ENCODE measurements at regions not wholly inside any gene's neighbourhood (a gene's known extent, or its start where the extent isn't known, plus 50 kb on each side); places are given as distances from the start of the nearest gene placed in this dataset.

GRCh38 chr20:11128721-11129120 lies 454.9 kb upstream of the JAG1 start:
- Histone ChIP-seq H3K4me2 (ENCODE audit: low read length) (no peak overlapping the region), H3K9me3 (ENCODE audit: low read length) (no peaks in the 10 kb centered on the region), H2AFZ (ENCODE audit: low read length) (no peak overlapping the region), H3K27ac (ENCODE audit: low read depth, low read length, poor library complexity, severe bottlenecking) (no peak overlapping the region), H3K4me3 (ENCODE audit: low read depth, low read length, poor library complexity, severe bottlenecking) (no peak overlapping the region), H3K9me2 (ENCODE audit: insufficient read depth, low read length) (no peaks in the 10 kb centered on the region), H4K20me1 (ENCODE audit: insufficient read depth, low read length) (no peaks in the 10 kb centered on the region), H3K36me3 (ENCODE audit: insufficient read depth, low read length) (no peaks in the 10 kb centered on the region), H3K4me1 (ENCODE audit: insufficient read depth, low read length, poor library complexity, severe bottlenecking) (no peaks in the 10 kb centered on the region), H3K79me2 (ENCODE audit: insufficient read depth, low read depth, low read length) (no peaks in the 10 kb centered on the region)
- intact Hi-C loops (cut with micrococcal nuclease; ENCODE audit: unreplicated experiment): no loop called here
- ChIA-PET POLR2A (interaction anchor here (0.6 kb wide), 1 partner anchor 737 kb away, joined by 3 read pairs; no protein-coding TSS in a partner anchor), CTCF (ENCODE audit: unreplicated experiment) (no interaction called here)
- DNase-seq (ENCODE audit: low spot score): no peak
- TF ChIP-seq CTCF (conservative IDR thresholded peaks at IDR 0.05; ENCODE audit: low read length) (no peak), EZH2phosphoT487 (IDR thresholded peaks at IDR 0.05; ENCODE audit: borderline replicate concordance, low read depth, low read length) (no peak)
- BruUV-seq (replicated peaks): no TSS peak

GRCh38 chr20:11130554-11131166 lies 456.9 kb upstream of the JAG1 start:
- DNase-seq (ENCODE audit: low spot score): no peak
- no TSS peak for BruUV-seq (replicated peaks)
- Histone ChIP-seq H2AFZ (ENCODE audit: low read length) (no peak overlapping the region), H3K4me3 (ENCODE audit: low read depth, low read length, poor library complexity, severe bottlenecking) (no peak overlapping the region), H3K4me2 (ENCODE audit: low read length) (no peak overlapping the region), H4K20me1 (ENCODE audit: insufficient read depth, low read length) (no peaks in the 10 kb centered on the region), H3K9me3 (ENCODE audit: low read length) (no peaks in the 10 kb centered on the region), H3K9me2 (ENCODE audit: insufficient read depth, low read length) (no peaks in the 10 kb centered on the region), H3K79me2 (ENCODE audit: insufficient read depth, low read depth, low read length) (no peaks in the 10 kb centered on the region), H3K4me1 (ENCODE audit: insufficient read depth, low read length, poor library complexity, severe bottlenecking) (no peaks in the 10 kb centered on the region), H3K36me3 (ENCODE audit: insufficient read depth, low read length) (no peaks in the 10 kb centered on the region), H3K27ac (ENCODE audit: low read depth, low read length, poor library complexity, severe bottlenecking) (no peak overlapping the region)
- POLR2A ChIA-PET: interaction anchor here (1.1 kb wide), 1 partner anchor 594 kb away, joined by 3 read pairs; no protein-coding TSS in a partner anchor
- intact Hi-C loops (cut with micrococcal nuclease; ENCODE audit: unreplicated experiment): no loop called here
- CTCF ChIA-PET (ENCODE audit: unreplicated experiment): no interaction called here
- no peak for TF ChIP-seq CTCF (conservative IDR thresholded peaks at IDR 0.05; ENCODE audit: low read length)
- TF ChIP-seq EZH2phosphoT487 (IDR thresholded peaks at IDR 0.05; ENCODE audit: borderline replicate concordance, low read depth, low read length): no peak

GRCh38 chr20:11132819-11133415 lies 459.1 kb upstream of the JAG1 start:
- no TSS peak for BruUV-seq (replicated peaks)
- Histone ChIP-seq H3K4me2 (ENCODE audit: low read length) (no peak overlapping the region), H3K27ac (ENCODE audit: low read depth, low read length, poor library complexity, severe bottlenecking) (no peak overlapping the region), H3K79me2 (ENCODE audit: insufficient read depth, low read depth, low read length) (no peaks in the 10 kb centered on the region), H4K20me1 (ENCODE audit: insufficient read depth, low read length) (no peaks in the 10 kb centered on the region), H3K9me2 (ENCODE audit: insufficient read depth, low read length) (no peaks in the 10 kb centered on the region), H3K9me3 (ENCODE audit: low read length) (no peaks in the 10 kb centered on the region), H3K36me3 (ENCODE audit: insufficient read depth, low read length) (no peaks in the 10 kb centered on the region), H2AFZ (ENCODE audit: low read length) (no peak overlapping the region), H3K4me1 (ENCODE audit: insufficient read depth, low read length, poor library complexity, severe bottlenecking) (no peaks in the 10 kb centered on the region), H3K4me3 (ENCODE audit: low read depth, low read length, poor library complexity, severe bottlenecking) (no peak overlapping the region)
- POLR2A ChIA-PET: no interaction called here
- CTCF ChIA-PET (ENCODE audit: unreplicated experiment): no interaction called here
- intact Hi-C loops (cut with micrococcal nuclease; ENCODE audit: unreplicated experiment): no loop called here
- no peak for TF ChIP-seq EZH2phosphoT487 (IDR thresholded peaks at IDR 0.05; ENCODE audit: borderline replicate concordance, low read depth, low read length)
- no peak for TF ChIP-seq CTCF (conservative IDR thresholded peaks at IDR 0.05; ENCODE audit: low read length)
- no peak for DNase-seq (ENCODE audit: low spot score)
